ENCODE measurements at regions not wholly inside any gene's neighbourhood (a gene's known extent, or its start where the extent isn't known, plus 50 kb on each side); places are given as distances from the start of the nearest gene placed in this dataset.
"Not testable (repeated sequence)": the region's sequence is repeated elsewhere in the genome, so short reads cannot be mapped to it uniquely, and the experiment has no call there.

DNA sequence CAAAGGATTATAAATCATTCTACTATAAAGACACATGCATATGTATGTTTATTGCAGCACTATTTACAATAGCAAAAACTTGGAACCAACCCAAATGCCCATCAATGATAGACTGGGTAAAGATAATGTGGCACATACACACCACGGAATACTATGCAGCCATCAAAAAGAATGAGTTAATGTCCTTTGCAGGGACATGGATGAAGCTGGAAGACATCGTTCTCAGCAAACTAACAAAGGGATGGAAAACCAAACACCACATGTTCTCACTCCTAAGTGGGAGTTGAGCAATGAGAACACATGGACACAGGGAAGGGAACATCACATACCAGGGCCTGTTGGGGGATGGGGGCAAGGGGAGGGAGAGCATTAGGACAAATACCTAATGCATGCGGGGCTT, 133.2 kb downstream of the ATXN3L start:
- DNase-seq (ENCODE audit: low read depth in 2 of 2) = not testable (repeated sequence)

DNA sequence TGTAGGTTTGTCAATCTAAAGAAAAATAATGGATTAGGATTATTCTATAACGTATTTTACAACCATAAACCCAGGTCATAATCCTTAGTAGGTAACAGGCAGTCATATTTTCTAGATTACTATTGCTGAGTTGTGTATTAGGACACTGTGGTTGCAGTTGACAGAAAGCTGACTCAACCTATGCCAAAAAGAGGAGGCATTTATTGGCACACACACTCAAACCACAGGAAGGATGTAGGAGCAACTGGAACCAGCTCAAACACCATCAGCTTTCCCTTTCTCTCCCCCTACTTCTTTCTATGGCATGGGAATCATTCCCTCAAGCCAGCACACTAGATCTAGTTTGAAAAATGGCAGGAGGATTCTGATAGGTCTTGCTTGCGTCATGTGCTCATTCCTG, 136.4 kb upstream of the FAM9C start:
- no peak for DNase-seq (ENCODE audit: low read depth in 2 of 2)

DNA sequence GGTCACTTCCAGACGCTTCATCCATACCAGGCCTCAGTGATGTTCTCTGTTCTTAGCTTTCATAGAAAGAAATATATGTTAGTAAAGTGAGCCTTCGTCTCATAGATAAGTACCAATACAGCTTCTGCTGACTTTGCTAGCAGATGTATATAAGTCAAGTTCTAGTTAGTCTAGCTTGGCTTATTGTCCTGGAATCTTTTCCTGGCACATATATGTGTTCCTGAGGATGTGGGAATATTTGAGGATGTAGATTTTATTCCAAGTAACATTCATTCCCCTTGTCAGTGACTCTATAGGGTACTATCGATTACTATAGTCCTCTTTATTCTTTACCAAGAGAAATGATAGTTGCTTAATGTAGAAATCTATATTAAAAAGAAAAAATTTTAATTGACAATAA, 135.2 kb upstream of the FAM9C start:
- no peak for DNase-seq (ENCODE audit: low read depth in 2 of 2)

DNA sequence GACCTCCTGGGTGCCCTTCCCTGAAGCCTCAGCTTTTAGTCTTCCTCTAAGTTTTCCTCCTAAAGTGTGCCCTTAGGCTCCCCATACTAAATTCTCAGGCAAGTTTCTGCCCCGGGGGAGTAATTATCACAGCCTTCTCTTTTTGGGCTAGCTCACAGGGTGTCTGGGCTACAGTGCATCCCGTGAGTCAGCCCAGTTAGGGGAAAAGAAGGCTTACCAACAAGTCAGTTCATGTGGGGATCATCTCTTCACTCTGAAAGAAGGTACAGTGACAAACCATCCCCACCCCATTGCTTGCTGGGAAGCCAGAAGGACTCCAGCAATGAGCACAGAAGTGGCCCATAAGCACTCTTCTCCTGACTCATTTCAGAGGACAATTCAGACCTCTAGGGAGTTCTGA, 134.7 kb upstream of the FAM9C start:
- DNase-seq (ENCODE audit: low read depth in 2 of 2) = no peak

DNA sequence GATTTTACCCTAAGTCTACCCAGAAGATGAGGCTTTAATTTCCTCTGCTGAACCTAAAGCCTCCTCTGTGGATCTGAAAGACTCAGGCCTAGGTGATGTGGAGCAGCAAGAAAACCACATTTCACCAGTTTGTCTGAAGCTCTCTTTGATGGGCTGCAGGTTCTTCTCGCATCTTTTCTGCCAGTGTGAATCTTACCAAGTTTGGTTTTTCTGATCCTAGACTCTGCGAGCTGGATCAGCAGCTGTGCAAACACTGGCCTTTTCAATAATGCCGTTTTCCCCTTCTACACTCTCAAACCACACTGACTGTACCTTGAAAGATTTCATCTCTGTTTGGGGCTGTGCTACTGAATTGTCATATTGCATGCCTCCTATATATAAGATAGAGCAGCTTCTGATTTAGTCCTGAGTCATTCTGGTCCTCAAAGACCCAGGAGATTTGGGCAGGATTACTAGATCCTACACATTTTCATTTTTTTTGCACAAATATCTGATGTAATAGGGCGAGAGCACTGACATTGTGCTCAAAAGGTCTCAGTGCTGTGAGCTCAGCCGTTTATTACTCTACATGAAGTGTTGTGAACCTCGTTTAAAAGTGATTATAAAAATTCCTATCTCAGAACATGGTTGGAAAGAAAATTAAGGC, 133.6 kb upstream of the FAM9C start:
- no peak for DNase-seq (ENCODE audit: low read depth in 2 of 2)

DNA sequence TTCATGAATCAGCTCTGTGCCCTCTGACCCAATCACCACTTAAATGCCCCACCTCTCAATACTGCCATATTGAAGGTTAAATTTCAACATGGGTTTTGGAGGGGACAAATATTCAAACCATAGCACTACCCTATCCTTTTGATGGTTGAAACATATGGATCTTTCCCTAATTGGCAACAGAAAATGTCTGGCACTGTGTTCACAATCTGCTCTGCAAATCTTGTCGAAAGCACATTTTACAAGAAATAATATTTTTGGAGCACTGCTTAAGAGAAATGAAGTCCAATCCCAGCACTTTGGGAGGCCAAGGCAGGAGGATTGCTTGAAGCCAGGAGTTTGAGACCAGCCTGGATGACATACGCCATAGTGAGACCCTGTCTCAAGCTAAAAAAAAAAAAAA, 130.6 kb upstream of the FAM9C start:
- DNase-seq (ENCODE audit: low read depth in 2 of 2) = no peak

DNA sequence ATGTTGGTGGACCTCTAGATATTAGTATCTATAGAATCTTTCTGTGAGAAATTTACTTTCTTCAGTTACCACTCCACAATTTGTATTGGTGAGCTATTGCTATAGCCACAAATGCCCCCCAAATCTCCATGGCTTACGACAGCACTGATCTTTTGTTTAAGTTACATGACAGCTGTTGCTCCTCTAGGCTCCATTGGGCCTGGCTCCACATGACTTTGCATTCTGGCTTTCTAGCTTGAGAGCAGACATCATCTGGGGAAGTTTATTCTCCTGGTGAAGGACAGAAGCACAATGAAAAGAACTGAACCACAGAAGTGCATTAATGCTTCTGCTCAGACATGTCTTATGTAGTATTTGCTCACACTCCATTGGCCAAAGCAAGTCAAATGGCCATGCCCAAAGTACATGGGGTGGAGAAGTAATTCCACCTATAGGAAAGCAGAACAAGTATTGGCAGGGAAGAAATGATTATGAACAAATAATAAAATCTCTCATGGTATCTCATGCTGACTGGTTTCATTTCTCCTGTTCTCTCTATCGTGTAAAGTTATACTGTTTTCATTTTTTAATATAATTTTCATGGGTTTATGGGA, 126.6 kb upstream of the FAM9C start:
- no peak for DNase-seq (ENCODE audit: low read depth in 2 of 2)

DNA sequence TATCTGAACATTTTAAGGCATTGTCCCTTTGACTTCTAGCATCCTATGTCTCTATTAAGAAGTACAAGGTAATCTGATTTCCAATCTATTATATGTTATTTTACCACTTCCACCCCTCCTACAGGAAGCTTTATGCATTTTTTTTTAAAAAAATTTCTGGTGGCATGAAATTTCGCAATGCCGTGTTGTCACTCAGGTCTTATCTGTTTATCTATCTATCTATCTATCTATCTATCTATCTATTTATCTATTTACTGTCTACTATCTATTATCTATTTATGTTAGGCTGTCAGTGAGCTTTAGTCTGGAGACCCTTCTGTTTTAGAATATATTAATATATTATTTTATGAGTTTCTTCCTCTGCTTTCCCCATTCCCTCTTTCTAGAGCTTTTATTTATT, 125.3 kb upstream of the FAM9C start:
- DNase-seq (ENCODE audit: low read depth in 2 of 2) = no peak

DNA sequence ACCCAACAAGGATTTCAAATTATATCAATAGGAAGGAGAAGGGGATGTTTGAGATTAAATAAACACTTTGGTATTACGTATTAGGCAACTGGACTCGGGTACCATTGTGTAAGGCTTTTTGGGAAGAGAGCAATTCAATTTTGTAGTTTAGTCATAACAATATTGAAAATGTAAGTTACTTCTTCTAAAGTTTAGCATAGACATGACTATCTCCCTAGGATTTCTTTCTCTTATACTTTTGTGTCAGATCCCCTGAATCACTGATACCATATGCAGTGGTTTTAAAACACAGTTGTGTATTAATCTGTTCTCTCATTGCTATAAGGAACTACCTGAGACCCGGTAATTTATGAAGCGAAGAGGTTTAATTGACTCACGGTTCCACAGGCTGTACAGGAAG, 123.8 kb upstream of the FAM9C start:
- DNase-seq (ENCODE audit: low read depth in 2 of 2) = no peak

DNA sequence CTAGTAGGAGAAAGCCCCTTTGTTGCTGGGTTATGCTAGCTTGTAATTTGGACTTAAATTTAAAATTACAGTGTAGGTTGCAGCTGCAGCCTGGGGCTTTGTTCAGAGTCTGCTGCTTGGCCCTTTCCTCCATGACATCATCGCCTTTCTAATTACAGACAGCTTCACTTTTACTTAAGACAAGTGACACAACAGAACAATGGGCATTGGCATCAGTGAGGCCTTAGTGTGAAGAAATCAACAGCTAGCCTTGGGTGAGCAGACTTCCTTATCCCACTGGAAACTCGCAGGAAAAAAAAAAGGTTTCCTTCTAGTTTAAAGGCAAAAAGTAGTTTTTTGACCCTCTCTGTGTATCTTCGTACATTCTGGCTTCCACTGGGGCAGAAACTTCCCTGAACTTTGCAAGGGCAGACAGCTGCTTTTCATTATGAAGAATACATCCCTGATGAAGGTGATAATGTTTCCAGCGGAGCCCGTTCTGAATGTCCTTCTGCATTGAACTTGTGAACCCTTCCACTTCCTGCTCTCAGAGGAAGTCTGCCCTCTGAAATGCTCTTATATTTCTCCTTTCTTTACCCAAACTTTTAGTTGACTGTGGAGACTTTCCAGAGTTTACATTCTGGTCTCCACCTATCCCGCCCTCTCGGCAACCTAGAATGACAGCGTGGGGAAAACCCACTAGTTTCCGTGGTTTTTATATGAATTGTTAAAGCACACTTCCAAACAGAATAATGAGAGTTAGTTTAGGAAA, 123.2 kb upstream of the FAM9C start:
- no peak for DNase-seq (ENCODE audit: low read depth in 2 of 2)

DNA sequence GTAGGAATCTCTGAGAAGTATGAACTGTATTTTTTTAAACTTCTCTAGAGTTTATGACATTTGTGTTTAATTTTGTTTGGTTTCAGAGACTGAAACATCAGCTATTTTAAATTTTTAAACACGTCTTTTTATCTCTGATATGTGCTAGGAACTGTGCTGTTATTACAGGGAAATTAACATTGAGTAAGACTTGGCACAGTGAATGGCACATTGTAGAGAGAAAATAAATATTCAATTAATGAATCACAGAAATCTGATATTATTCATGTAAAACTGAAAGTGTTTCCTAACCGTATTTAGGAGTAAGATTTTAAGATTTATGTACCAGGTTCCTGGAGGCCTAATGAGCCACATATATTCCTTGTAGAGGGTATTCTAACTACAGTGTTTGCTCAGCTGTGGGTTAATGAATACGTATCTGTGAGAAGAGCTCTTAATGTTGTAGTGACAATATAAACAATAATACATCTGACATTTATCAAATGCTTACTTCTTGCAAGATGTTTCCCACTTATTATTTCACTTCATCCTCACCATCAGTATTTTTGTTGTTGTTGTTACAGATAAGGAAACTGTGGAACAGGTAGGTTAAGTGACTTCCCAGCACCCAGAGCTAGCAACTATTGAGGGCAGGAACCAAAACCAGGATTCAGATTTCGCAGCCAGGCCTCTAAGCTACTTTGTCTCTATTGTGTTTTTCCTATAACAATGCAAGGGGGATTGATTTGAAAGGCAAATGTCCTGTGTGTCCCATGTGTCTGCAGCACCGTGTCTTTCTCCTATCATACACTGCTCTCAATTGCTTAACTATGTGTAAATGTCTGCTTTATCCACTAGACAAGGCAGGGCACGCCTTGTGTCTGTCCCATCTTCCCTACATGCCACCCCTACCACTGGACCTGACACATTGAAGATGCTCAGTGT, 121.1 kb upstream of the FAM9C start:
- DNase-seq (ENCODE audit: low read depth in 2 of 2) = no peak

DNA sequence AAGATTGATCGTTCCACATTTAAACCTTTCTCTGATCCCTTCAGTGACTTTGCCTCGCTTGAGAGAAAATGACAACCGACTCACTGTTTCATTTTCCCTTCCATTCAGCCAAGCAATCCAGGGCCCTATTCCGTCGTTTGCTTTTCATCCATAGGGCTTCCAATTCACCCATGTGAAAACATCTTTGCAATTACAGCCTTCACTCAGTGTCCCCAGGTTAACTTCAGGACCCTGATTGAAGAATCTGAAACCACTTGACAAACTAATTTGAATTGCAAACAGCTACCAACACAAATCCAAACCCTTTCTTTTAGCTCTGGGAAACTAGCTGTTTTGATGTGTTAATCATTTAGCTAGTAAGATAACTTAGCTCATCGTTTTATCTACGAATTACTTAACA, 120.2 kb upstream of the FAM9C start:
- no peak for DNase-seq (ENCODE audit: low read depth in 2 of 2)

DNA sequence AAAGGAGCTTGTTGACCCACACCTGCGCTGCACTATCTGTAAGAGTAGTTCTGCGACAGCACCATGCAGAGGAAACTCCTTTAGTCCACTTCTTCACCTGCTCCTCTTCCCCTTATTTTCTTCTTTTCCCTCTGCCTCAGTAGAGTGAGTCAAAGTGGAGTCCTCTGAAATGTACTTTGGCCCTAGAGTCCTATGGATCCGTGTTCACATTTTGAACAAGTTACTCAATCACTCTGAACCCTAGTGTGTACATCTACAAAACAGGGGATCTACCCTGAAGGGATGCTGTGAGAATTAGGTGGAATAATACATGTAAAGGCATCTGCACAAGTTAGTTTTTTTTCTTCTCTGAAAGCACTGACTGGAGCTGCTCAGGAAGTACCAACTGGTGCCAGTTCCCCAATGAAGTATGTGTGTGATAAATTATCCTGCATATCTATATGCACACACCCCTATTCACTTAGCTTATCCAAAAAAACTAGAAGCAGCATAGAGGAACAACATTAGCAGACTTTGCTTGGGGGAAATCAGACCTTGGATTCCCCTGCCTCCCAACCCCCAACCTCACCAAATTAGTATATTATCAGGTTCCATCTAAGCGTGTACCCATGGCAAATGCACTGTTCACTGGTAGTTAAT, 118.5 kb upstream of the FAM9C start:
- no peak for DNase-seq (ENCODE audit: low read depth in 2 of 2)

DNA sequence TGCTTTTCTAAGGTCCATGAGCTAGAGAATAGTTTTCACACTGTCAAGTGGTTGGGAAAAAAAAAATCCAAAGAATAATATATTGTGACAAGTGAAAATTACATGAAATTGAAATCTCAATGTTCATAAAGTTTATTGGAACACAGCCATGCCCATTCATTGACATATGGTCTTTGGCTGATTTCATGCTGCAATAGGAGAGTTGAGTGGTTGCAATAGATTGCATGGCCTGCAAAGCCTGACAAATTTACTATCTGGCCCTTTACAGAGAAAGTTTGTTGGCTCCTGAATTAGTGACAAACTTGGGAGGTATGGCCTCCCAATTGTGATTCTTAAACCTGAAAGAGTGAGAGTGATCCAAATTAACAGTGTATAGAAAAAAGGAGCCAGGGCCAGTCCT, 115.5 kb upstream of the FAM9C start:
- DNase-seq (ENCODE audit: low read depth in 2 of 2) = no peak

DNA sequence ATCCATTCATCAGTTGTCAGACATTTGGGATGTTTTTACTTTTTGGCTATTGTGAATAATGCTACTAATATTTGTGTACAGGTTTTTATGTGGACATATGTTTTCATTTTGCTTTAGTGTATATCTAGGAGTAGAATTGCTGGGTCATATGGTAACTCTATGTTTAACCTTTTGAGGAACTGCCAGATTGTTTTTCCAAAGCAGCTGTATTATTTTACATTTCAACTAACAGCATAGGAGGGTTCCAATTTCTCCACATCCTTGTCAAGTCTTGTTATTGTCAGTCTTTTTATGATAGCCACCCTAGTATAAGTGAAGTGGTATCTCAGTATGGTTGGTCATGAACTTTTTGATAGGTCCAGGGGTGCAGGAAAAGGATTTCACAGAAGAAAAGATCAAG, 114.5 kb upstream of the FAM9C start:
- DNase-seq (ENCODE audit: low read depth in 2 of 2) = no peak

DNA sequence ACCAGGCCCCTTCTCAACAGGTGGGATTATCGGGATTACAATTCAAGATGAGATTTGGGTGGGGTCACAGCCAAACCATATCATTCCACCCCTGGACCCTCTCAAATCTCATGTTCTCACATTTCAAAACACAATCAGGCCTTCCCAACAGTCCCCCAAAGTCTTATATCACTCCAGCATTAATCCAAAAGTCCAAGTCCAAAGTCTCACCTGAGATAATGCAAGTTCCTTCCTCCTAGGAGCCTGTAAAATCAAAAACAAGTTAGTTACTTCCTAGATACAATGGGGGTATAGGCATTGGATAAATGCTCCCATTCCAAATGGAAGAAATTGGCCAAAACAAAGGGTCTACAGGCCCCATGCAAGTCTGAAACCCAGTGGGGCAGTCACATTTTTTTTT, 111.1 kb upstream of the FAM9C start:
- not testable (repeated sequence) for DNase-seq (ENCODE audit: low read depth in 2 of 2)

DNA sequence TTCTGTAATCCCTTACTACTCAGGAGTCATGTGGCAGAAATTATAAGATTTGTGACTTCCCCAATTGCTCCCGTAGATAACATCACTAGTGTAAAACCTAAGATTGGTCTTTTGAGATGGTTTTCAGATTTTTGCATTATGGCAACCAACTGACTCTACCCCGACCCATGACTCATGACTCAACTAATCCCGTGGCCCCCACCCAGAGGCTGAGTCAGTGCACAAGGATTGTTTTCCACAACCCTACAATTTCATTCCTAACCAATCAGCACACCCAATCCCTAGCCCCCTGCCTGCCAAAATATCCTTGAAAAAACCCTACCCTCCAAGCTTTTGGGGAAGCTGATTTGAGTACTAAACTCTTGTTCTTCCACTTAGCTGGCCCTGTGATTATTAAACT, 109.4 kb upstream of the FAM9C start:
- no peak for DNase-seq (ENCODE audit: low read depth in 2 of 2)

DNA sequence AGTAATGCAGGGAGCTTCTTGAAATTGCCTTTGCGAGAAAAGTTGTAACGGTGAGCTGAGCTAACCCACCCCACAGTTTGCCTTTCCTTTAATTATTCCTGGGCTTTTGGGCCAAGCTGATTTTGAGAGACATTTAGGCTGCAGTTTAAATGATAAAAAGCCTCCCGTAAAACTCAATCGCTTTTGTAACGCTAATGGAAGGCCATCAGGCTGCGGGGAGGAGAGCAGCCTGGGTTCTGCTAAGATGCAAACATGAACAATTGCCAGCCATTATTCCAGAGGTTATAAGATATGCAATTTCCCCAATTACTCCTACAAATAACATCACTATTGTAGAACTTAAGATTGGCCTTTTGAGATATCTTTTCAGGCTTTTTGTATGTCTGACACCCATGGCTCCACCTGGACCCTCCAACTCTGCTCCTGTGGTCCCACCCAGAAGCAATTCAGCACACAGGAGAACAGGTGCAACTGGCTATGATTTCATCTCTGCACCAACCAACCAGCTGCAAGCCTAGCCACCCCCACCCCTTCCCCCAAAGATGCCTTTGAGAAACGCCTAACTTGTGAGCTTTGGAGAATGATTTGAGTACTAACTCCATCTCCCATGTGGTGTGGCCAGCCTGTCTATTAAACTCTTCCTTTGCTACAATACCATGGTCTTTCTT, 108.2 kb upstream of the FAM9C start:
- DNase-seq (ENCODE audit: low read depth in 2 of 2) = no peak

DNA sequence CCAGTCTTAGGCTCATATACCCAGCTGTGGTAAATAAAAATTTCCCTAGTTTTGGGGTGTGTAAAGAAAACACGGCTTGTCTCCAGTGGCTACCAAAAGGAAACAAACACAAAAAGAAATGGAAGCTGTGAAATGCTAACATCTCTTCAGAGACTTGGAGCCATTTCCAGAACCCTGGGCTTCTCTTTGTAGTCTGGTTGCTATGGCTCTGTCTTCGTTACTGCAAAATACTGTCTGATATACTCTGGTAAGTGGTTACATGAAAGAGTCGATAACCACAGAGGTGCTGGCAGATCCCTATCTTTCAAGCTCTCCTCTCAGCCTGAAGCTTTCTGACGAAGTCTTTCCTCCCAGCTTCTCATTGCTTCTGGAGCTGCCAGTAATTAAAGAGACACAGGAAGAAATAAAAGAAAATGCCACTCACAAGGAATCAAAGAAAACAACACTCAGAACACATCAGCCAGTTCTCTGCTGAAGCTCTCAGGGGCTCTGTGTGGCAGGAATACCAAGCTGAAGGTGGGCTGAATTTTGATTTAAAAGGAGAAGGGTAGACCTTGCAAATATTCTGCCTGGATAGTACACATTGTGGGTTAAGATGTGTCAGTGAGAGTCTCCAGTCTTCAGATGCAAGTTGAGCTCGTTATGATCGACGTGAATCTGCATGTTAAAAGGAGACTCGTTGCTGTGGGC, 107.6 kb upstream of the FAM9C start:
- DNase-seq (ENCODE audit: low read depth in 2 of 2) = no peak

DNA sequence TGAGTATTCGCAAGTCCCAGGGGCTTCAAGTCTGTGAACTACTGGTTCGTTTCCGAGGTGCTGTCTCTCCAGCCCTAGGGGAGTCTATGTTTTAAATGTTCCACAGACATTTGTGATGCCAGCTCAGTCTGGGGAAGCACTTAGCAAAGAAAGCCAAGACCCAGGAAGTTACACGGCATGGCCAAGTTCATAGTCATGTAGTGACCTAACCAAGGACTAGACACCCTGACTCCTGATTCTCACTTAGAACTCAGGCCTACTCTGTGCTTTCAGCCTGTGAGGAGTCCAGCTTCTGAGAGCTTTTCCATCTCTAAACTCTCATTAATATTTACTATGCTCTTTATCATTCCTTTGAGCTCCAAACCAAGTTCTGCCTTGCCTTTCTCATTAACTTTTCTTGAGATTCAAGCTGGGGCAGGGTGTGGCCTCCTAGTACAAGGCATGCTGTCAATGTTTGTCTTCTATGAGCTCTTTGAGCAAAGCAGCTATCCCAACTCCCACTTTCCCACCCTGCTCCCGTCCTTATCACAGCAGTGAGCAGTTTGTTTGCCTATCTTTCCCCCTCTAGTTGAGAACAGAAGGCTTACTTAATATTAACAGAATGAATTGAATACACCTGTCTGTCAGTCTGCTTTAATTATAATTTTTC, 105.4 kb upstream of the FAM9C start:
- DNase-seq (ENCODE audit: low read depth in 2 of 2) = no peak

Measured in activated CD4-positive, alpha-beta T cell treated with anti-CD3 and anti-CD28 coated beads for 24 hours (primary cell).